ENCODE measurements at regions not wholly inside any gene's neighbourhood (a gene's known extent, or its start where the extent isn't known, plus 50 kb on each side); places are given as distances from the start of the nearest gene placed in this dataset.

GRCh38 chr12:46103559-46104383 is 113.4 kb upstream of the SCAF11 start:
- TF ChIP-seq, protein P1, sequence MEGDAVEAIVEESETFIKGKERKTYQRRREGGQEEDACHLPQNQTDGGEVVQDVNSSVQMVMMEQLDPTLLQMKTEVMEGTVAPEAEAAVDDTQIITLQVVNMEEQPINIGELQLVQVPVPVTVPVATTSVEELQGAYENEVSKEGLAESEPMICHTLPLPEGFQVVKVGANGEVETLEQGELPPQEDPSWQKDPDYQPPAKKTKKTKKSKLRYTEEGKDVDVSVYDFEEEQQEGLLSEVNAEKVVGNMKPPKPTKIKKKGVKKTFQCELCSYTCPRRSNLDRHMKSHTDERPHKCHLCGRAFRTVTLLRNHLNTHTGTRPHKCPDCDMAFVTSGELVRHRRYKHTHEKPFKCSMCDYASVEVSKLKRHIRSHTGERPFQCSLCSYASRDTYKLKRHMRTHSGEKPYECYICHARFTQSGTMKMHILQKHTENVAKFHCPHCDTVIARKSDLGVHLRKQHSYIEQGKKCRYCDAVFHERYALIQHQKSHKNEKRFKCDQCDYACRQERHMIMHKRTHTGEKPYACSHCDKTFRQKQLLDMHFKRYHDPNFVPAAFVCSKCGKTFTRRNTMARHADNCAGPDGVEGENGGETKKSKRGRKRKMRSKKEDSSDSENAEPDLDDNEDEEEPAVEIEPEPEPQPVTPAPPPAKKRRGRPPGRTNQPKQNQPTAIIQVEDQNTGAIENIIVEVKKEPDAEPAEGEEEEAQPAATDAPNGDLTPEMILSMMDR (IDR thresholded peaks at IDR 0.05): no peak
- TF ChIP-seq EP300 (IDR thresholded peaks at IDR 0.05): no peak

Measured in tibial nerve (tissue), 4 donors.